ENCODE measurements at regions not wholly inside any gene's neighbourhood (a gene's known extent, or its start where the extent isn't known, plus 50 kb on each side); places are given as distances from the start of the nearest gene placed in this dataset.
A peak's percentile ranks its signal among the peaks of the same experiment; 100 is the strongest.

GRCh38 chr2:150989969-150990368 is 271.7 kb downstream of the RBM43 start:
- Histone ChIP-seq H3K4me1 (ENCODE audit: control insufficient read depth, low read depth, low read length) (no peaks in the 10 kb centered on the region), H3K4me3 (ENCODE audit: low read length) (no peak overlapping the region)

DNA sequence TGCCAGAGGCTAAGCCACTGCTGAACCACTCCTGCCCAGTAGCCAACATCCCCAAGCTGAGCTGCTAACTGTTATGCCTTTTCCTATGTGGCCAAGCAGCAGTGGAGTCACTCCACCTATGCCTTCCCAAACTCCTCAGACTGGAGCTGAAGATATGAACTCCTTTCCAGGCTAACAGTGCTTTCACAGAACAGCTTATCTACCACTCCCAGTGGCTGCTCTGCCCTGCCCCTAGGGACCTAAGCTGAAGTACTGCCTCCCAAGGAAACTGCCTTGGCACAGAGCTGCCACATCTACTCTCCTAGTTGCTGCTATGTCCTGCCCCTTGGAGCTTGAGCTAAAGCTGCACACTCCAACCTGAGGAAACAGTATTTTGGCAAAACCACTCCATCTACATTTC is 275.9 kb downstream of the RBM43 start:
- peaks cover 16% of the 10 kb centered on the region for H3K4me1 ChIP-seq (ENCODE audit: control insufficient read depth, low read depth, low read length)
- no peaks in the 10 kb centered on the region for H3K27me3 ChIP-seq (ENCODE audit: control insufficient read depth, insufficient read depth, low read length)
- H3K9ac ChIP-seq (ENCODE audit: low read length): no peak overlapping the region
- no peak overlapping the region for H3K27ac ChIP-seq (ENCODE audit: low read length)
- no peaks in the 10 kb centered on the region for H3K9me3 ChIP-seq (ENCODE audit: control insufficient read depth, low read depth, low read length)
- no peak overlapping the region for H3K4me3 ChIP-seq (ENCODE audit: low read length)
- no peaks in the 10 kb centered on the region for H3K36me3 ChIP-seq (ENCODE audit: control insufficient read depth, low read depth, low read length)

More at GRCh38 chr2:150989969-150990368, 271.7 kb downstream of the RBM43 start:
- Histone ChIP-seq H3K9me3 (ENCODE audit: control insufficient read depth, low read depth, low read length) (no peaks in the 10 kb centered on the region), H3K9ac (ENCODE audit: low read length) (no peak overlapping the region), H3K27me3 (ENCODE audit: control insufficient read depth, insufficient read depth, low read length) (no peaks in the 10 kb centered on the region), H3K27ac (ENCODE audit: low read length) (no peak overlapping the region), H3K36me3 (ENCODE audit: control insufficient read depth, low read depth, low read length) (no peaks in the 10 kb centered on the region)

GRCh38 chr2:150983314-150983897 is 278.3 kb downstream of the RBM43 start:
- Histone ChIP-seq H3K27me3 (ENCODE audit: control insufficient read depth, insufficient read depth, low read length) (no peaks in the 10 kb centered on the region), H3K9me3 (ENCODE audit: control insufficient read depth, low read depth, low read length) (no peaks in the 10 kb centered on the region), H3K27ac (ENCODE audit: low read length) (peak overlapping the region; percentile 3), H3K36me3 (ENCODE audit: control insufficient read depth, low read depth, low read length) (no peaks in the 10 kb centered on the region), H3K4me1 (ENCODE audit: control insufficient read depth, low read depth, low read length) (peaks cover 18% of the 10 kb centered on the region), H3K4me3 (ENCODE audit: low read length) (no peak overlapping the region), H3K9ac (ENCODE audit: low read length) (no peak overlapping the region)

DNA sequence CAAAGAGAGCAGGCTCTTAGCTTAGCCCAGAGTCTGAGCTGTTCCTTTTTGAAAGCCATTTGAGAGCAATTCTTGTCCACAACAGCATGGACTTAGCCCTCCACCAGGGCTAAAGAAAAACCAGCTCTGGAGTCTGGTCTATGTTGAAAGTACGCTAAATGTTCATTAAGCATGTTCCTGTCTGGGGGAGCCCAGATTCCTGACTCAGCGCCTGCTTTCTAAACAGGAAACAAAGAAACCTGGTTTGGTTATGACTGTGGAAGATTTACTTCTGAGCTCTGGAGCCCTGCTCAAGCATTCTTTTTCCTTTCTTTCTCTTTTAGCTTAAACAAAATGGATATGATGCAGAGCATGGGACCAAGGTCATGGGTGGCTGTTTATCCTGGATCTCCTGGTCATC is 279.8 kb downstream of the RBM43 start:
- no peak overlapping the region for H3K9ac ChIP-seq (ENCODE audit: low read length)
- no peak overlapping the region for H3K27ac ChIP-seq (ENCODE audit: low read length)

DNA sequence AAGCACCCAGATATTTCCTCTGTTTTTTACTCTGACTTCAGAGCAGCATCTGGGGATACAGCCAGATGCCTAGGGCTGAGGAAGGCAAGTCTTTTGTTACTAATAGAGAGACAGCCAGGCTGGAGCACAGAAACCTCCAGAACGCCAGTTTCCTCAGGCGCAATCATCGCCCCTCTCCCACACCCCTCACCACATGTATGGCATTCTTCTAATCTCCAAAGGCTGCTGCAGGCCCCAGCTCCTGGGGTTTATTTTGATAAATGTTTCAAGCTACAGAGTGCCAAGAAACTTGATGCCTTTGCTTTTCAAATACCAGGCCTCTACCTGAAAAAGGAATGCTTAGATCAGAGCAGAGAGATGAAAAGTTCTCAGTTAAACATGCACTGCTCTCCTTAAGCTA is 283.6 kb downstream of the RBM43 start:
- Histone ChIP-seq H3K36me3 (ENCODE audit: control insufficient read depth, low read depth, low read length) (no peaks in the 10 kb centered on the region), H3K4me3 (ENCODE audit: low read length) (no peak overlapping the region), H3K4me1 (ENCODE audit: control insufficient read depth, low read depth, low read length) (peaks cover 16% of the 10 kb centered on the region), H3K27ac (ENCODE audit: low read length) (no peak overlapping the region), H3K27me3 (ENCODE audit: control insufficient read depth, insufficient read depth, low read length) (no peaks in the 10 kb centered on the region), H3K9ac (ENCODE audit: low read length) (no peak overlapping the region), H3K9me3 (ENCODE audit: control insufficient read depth, low read depth, low read length) (no peaks in the 10 kb centered on the region)

More for the DNA sequence above, 279.8 kb downstream of the RBM43 start:
- Histone ChIP-seq H3K9me3 (ENCODE audit: control insufficient read depth, low read depth, low read length) (no peaks in the 10 kb centered on the region), H3K36me3 (ENCODE audit: control insufficient read depth, low read depth, low read length) (no peaks in the 10 kb centered on the region), H3K4me1 (ENCODE audit: control insufficient read depth, low read depth, low read length) (peaks cover 23% of the 10 kb centered on the region), H3K27me3 (ENCODE audit: control insufficient read depth, insufficient read depth, low read length) (no peaks in the 10 kb centered on the region), H3K4me3 (ENCODE audit: low read length) (no peak overlapping the region)

DNA sequence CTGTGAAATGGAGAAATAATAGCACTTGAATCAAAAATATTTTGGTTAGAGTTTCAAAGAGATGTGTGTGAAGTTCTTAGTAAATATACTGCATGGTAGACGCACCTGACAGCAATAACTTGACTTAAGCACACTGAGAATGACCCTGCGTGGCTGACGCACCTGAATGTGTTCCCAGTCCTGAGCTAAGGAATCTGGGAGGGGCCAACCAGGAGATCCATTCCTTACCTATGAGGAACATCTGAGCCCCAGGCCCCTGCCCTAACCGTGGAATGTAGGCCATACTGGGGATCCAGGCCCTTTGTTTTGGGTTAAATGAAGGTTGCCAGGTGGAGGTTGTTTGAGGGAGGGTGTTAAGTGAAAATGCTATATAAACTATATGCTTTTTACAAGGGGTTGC is 284.4 kb downstream of the RBM43 start:
- Histone ChIP-seq H3K9me3 (ENCODE audit: control insufficient read depth, low read depth, low read length) (no peaks in the 10 kb centered on the region), H3K9ac (ENCODE audit: low read length) (no peak overlapping the region), H3K27me3 (ENCODE audit: control insufficient read depth, insufficient read depth, low read length) (no peaks in the 10 kb centered on the region), H3K27ac (ENCODE audit: low read length) (no peak overlapping the region), H3K4me1 (ENCODE audit: control insufficient read depth, low read depth, low read length) (peaks cover 11% of the 10 kb centered on the region), H3K4me3 (ENCODE audit: low read length) (no peak overlapping the region), H3K36me3 (ENCODE audit: control insufficient read depth, low read depth, low read length) (no peaks in the 10 kb centered on the region)

DNA sequence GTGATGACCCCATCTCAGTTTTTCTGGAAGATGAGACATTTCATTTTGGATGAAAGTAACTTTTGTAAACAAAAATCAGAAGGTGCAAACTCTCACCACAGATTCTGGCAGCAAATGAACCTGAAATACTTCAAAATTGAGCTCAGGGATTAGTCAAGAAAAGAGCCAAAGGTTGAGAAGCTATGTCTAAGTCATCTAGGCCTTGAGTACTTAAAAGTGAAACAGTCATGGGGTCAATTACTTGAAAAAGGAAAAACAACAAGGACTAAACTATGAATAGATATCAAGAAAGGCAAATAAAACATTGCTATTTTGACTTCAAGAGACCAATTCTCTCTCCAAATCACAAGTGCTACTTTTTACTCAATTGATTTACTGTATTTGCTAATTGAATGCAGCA is 285.1 kb downstream of the RBM43 start:
- Histone ChIP-seq H3K27ac (ENCODE audit: low read length) (no peak overlapping the region), H3K27me3 (ENCODE audit: control insufficient read depth, insufficient read depth, low read length) (no peaks in the 10 kb centered on the region), H3K36me3 (ENCODE audit: control insufficient read depth, low read depth, low read length) (no peaks in the 10 kb centered on the region), H3K4me3 (ENCODE audit: low read length) (no peak overlapping the region), H3K4me1 (ENCODE audit: control insufficient read depth, low read depth, low read length) (peaks cover 8% of the 10 kb centered on the region), H3K9ac (ENCODE audit: low read length) (no peak overlapping the region), H3K9me3 (ENCODE audit: control insufficient read depth, low read depth, low read length) (no peaks in the 10 kb centered on the region)

DNA sequence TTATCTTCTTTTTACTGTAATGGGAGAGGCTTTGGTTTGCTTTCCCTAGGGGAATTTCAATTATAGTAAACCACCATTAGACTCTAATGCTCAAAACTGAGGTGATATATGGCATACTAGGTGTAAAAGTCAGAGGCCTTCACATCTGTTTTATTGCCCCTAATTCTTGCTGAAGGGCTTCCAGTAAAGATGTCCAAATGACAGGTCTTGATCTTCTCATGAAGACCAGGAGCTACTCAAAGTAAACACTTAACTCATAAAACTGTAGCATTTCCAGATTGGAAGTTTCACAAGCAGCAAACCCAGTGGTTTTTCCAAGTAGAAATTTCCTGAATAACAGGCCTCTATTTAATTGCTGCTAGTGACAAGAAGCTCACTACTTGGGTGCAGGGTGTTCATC is 286.8 kb downstream of the RBM43 start:
- no peaks in the 10 kb centered on the region for H3K9me3 ChIP-seq (ENCODE audit: control insufficient read depth, low read depth, low read length)
- H3K4me3 ChIP-seq (ENCODE audit: low read length): no peak overlapping the region
- H3K9ac ChIP-seq (ENCODE audit: low read length): no peak overlapping the region
- H3K27me3 ChIP-seq (ENCODE audit: control insufficient read depth, insufficient read depth, low read length): no peaks in the 10 kb centered on the region
- peaks cover 8% of the 10 kb centered on the region for H3K4me1 ChIP-seq (ENCODE audit: control insufficient read depth, low read depth, low read length)
- H3K36me3 ChIP-seq (ENCODE audit: control insufficient read depth, low read depth, low read length): no peaks in the 10 kb centered on the region
- no peak overlapping the region for H3K27ac ChIP-seq (ENCODE audit: low read length)

DNA sequence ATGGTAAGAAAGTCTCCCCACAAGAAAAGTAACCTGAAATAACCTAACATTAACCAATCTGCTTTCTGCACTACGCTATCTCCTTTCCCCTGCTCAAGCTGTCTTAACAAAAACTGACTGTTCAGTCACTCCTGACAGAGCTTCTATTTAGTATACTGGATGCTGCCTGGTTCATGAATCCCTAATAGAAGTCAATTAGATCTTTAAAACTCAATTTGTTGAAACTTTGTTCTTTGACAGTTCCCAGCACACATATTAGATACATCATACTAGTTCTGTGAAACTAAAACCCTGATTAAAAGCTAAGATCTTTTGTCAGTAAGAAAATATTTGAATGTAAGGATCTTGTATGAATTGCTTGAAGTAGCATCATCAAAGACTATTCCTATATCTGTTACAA is 287.4 kb downstream of the RBM43 start:
- Histone ChIP-seq H3K27ac (ENCODE audit: low read length) (no peak overlapping the region), H3K4me3 (ENCODE audit: low read length) (no peak overlapping the region), H3K4me1 (ENCODE audit: control insufficient read depth, low read depth, low read length) (peaks cover 8% of the 10 kb centered on the region), H3K9me3 (ENCODE audit: control insufficient read depth, low read depth, low read length) (no peaks in the 10 kb centered on the region), H3K27me3 (ENCODE audit: control insufficient read depth, insufficient read depth, low read length) (no peaks in the 10 kb centered on the region), H3K9ac (ENCODE audit: low read length) (no peak overlapping the region), H3K36me3 (ENCODE audit: control insufficient read depth, low read depth, low read length) (no peaks in the 10 kb centered on the region)

GRCh38 chr2:150971910-150972309 is 289.8 kb downstream of the RBM43 start:
- no peaks in the 10 kb centered on the region for H3K36me3 ChIP-seq (ENCODE audit: control insufficient read depth, low read depth, low read length)
- H3K4me1 ChIP-seq (ENCODE audit: control insufficient read depth, low read depth, low read length): no peaks in the 10 kb centered on the region
- no peak overlapping the region for H3K9ac ChIP-seq (ENCODE audit: low read length)
- H3K27me3 ChIP-seq (ENCODE audit: control insufficient read depth, insufficient read depth, low read length): no peaks in the 10 kb centered on the region
- H3K9me3 ChIP-seq (ENCODE audit: control insufficient read depth, low read depth, low read length): no peaks in the 10 kb centered on the region
- no peak overlapping the region for H3K27ac ChIP-seq (ENCODE audit: low read length)
- H3K4me3 ChIP-seq (ENCODE audit: low read length): no peak overlapping the region

DNA sequence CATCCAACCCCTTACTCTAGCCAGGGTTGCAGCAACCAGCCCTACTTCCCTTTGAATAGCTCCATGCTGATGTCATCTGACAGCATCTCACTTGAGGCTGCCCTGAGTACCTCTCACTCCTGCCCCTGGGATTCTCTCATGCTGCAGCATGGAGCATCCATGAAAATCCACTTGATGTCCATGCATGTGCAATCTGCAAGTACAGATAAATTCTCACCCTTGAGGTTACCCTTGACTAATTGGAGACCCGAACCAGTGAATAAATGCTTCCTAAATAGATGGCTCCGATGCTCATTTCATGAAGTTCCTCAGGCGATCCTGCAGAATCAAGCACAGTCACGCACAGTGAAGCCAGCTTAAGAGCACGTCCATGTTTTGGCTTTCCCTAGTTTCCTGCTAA is 298.3 kb downstream of the RBM43 start:
- H3K36me3 ChIP-seq (ENCODE audit: control insufficient read depth, low read depth, low read length): no peaks in the 10 kb centered on the region
- no peaks in the 10 kb centered on the region for H3K27me3 ChIP-seq (ENCODE audit: control insufficient read depth, insufficient read depth, low read length)
- H3K4me1 ChIP-seq (ENCODE audit: control insufficient read depth, low read depth, low read length): no peaks in the 10 kb centered on the region
- no peaks in the 10 kb centered on the region for H3K9me3 ChIP-seq (ENCODE audit: control insufficient read depth, low read depth, low read length)
- no peak overlapping the region for H3K9ac ChIP-seq (ENCODE audit: low read length)
- no peak overlapping the region for H3K27ac ChIP-seq (ENCODE audit: low read length)
- no peak overlapping the region for H3K4me3 ChIP-seq (ENCODE audit: low read length)

GRCh38 chr2:150955231-150955630 is 306.4 kb downstream of the RBM43 start:
- Histone ChIP-seq H3K9ac (ENCODE audit: low read length) (no peak overlapping the region), H3K27me3 (ENCODE audit: control insufficient read depth, insufficient read depth, low read length) (no peaks in the 10 kb centered on the region), H3K4me3 (ENCODE audit: low read length) (no peak overlapping the region), H3K36me3 (ENCODE audit: control insufficient read depth, low read depth, low read length) (no peaks in the 10 kb centered on the region), H3K27ac (ENCODE audit: low read length) (no peak overlapping the region), H3K4me1 (ENCODE audit: control insufficient read depth, low read depth, low read length) (no peaks in the 10 kb centered on the region), H3K9me3 (ENCODE audit: control insufficient read depth, low read depth, low read length) (no peaks in the 10 kb centered on the region)
